Adrenal gland (tissue), 5 donors: ENCODE measurements at regions not wholly inside any gene's neighbourhood (a gene's known extent, or its start where the extent isn't known, plus 50 kb on each side); places are given as distances from the start of the nearest gene placed in this dataset.

Experiments
- POLR2A ChIP-seq, 2 donors: fragments of 450-650 bp; IDR thresholded peaks; one replicate each; pipeline ENCODE4 v1.6.1; 2017; ENCODE audit warnings: antibody characterized with exemption in 2 of 2, mild to moderate bottlenecking in 2 of 2, moderate library complexity in 1 of 2
- TF ChIP-seq, protein P1 (sequence below), 6 experiments: fragments of 450-650 bp in 4 of 6; fragments of 200-600 bp in 2 of 6; sonication (generic) in 1 of 6; IDR thresholded peaks; 1 replicate in 5 of 6; 2 replicates in 1 of 6; pipeline versions ENCODE4 v1.5.1 to v1.8.0; 2016 to 2021; ENCODE audit warnings: antibody characterized with exemption in 6 of 6, mild to moderate bottlenecking in 2 of 6, moderate library complexity in 1 of 6
- donor health status: DM: no; HTN: no; CAD: no.

DNA sequence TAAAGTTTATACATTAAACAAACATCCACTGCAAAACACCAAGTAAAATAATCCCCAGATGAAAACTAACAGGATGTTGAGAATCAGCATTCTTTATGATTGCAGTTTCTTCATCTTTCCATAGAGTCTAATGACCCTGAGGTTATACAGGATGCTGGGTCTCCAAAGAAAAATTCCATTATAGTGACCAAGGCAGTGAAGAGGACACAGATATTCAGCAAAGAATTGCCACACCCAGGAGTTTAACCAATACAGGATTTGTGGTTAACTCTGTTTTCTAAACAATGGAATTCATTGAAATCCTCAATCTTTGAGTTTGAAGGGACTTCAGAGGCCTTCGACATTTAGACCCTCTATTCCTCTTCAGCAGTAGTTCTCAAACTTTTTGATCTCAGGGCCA lies 76.2 kb upstream of the ESX1 start:
- no peak for TF ChIP-seq POLR2A (IDR thresholded peaks at IDR 0.05)
- TF ChIP-seq, protein P1, sequence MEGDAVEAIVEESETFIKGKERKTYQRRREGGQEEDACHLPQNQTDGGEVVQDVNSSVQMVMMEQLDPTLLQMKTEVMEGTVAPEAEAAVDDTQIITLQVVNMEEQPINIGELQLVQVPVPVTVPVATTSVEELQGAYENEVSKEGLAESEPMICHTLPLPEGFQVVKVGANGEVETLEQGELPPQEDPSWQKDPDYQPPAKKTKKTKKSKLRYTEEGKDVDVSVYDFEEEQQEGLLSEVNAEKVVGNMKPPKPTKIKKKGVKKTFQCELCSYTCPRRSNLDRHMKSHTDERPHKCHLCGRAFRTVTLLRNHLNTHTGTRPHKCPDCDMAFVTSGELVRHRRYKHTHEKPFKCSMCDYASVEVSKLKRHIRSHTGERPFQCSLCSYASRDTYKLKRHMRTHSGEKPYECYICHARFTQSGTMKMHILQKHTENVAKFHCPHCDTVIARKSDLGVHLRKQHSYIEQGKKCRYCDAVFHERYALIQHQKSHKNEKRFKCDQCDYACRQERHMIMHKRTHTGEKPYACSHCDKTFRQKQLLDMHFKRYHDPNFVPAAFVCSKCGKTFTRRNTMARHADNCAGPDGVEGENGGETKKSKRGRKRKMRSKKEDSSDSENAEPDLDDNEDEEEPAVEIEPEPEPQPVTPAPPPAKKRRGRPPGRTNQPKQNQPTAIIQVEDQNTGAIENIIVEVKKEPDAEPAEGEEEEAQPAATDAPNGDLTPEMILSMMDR (IDR thresholded peaks at IDR 0.05), result no peak
